ENCODE measurements at regions not wholly inside any gene's neighbourhood (a gene's known extent, or its start where the extent isn't known, plus 50 kb on each side); places are given as distances from the start of the nearest gene placed in this dataset.

GRCh38 chr1:104794035-104794434 lies 1044.3 kb downstream of the AMY1C start:
- no peak for FAIRE-seq
- CTCF ChIA-PET = interaction anchor here (1.2 kb wide), 1 partner anchor 10 kb away, joined by 3 read pairs; no protein-coding TSS in a partner anchor
- POLR2A ChIA-PET = no interaction called here
- TF ChIP-seq HSF1 (IDR thresholded peaks at IDR 0.05; ENCODE audit: low read depth, low read length) (no peak), USF2 (IDR thresholded peaks at IDR 0.05; ENCODE audit: borderline replicate concordance, low read depth, low read length) (no peak), EGR1 (IDR thresholded peaks at IDR 0.05; ENCODE audit: borderline replicate concordance in 1 of 2, low read depth in 2 of 2, low read length in 2 of 2) (no peak), ZSCAN29 (IDR thresholded peaks at IDR 0.05) (no peak), ZBTB40 (IDR thresholded peaks at IDR 0.05; ENCODE audit: borderline replicate concordance) (no peak), ZBTB4 (CRISPR knock-in tag; IDR thresholded peaks at IDR 0.05) (no peak), NFYA (IDR thresholded peaks at IDR 0.05; ENCODE audit: borderline replicate concordance, low read depth, low read length) (no peak), ZBTB33 (IDR thresholded peaks at IDR 0.05) (no peak)

More at GRCh38 chr1:104794035-104794434, 1044.3 kb downstream of the AMY1C start:
- no TSS peak for BruUV-seq (replicated peaks)
- Histone ChIP-seq H3K4me2 (ENCODE audit: control insufficient read depth, insufficient read depth) (no peak overlapping the region), H3K27ac (ENCODE audit: control insufficient read depth, insufficient read depth) (no peak overlapping the region), H3K4me1 (ENCODE audit: control insufficient read depth, insufficient read depth, low read length) (no peaks in the 10 kb centered on the region), H3K79me2 (ENCODE audit: control insufficient read depth, insufficient read depth, low read length) (no peaks in the 10 kb centered on the region), H3K27me3 (replicated peaks in 1 of 2; ENCODE audit: control insufficient read depth in 2 of 2, insufficient read depth in 2 of 2, low read length in 1 of 2) (no peaks in the 10 kb centered on the region), H2AFZ (ENCODE audit: control insufficient read depth, low read depth, low read length) (no peak overlapping the region), H4K20me1 (ENCODE audit: control insufficient read depth, insufficient read depth) (no peaks in the 10 kb centered on the region), H3K36me3 (ENCODE audit: control insufficient read depth in 2 of 2, insufficient read depth in 2 of 2, low read length in 1 of 2) (no peaks in the 10 kb centered on the region), H3K4me3 (no peak overlapping the region), H3K9ac (ENCODE audit: control insufficient read depth, insufficient read depth, low read length) (no peak overlapping the region), H3K9me3 (replicated peaks; ENCODE audit: control insufficient read depth, insufficient read depth, low read length) (no peaks in the 10 kb centered on the region)
- ATAC-seq = no peak
- no peak for DNase-seq (ENCODE audit: low read depth, low spot score)
- SMC1A ChIA-PET (ENCODE audit: uncharacterized antibody, unreplicated experiment) = no interaction called here
- RAD21 ChIA-PET (ENCODE audit: unreplicated experiment) = no interaction called here
- in situ Hi-C loops (cut with MboI) (no loop called here), intact Hi-C loops (cut with micrococcal nuclease; ENCODE audit: unreplicated experiment) (no loop called here)

Measured in GM12878 (cell line).